ENCODE measurements at regions not wholly inside any gene's neighbourhood (a gene's known extent, or its start where the extent isn't known, plus 50 kb on each side); places are given as distances from the start of the nearest gene placed in this dataset.

DNA sequence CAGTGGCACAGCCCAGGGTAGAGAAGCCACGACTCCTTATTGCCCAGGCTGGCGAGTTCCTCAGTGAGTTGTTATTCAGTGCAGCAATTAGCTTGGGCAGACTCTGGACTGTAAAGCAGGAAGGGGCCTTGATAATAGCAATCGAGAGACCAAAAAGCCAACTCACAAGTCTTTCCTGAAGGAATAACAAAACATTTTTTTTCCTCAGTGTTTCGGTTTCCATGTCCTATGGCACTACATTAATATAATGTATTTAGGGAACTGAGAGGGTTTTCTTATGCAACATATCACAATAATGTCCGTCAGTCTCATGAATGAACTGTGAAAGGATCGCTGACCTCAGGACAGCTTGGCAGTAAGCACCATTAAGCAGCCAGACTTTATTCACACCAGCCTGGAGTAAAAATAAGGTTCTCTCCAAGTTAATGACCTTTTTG lies 248.9 kb upstream of the TBL1XR1 start:
- TF ChIP-seq, protein P1, sequence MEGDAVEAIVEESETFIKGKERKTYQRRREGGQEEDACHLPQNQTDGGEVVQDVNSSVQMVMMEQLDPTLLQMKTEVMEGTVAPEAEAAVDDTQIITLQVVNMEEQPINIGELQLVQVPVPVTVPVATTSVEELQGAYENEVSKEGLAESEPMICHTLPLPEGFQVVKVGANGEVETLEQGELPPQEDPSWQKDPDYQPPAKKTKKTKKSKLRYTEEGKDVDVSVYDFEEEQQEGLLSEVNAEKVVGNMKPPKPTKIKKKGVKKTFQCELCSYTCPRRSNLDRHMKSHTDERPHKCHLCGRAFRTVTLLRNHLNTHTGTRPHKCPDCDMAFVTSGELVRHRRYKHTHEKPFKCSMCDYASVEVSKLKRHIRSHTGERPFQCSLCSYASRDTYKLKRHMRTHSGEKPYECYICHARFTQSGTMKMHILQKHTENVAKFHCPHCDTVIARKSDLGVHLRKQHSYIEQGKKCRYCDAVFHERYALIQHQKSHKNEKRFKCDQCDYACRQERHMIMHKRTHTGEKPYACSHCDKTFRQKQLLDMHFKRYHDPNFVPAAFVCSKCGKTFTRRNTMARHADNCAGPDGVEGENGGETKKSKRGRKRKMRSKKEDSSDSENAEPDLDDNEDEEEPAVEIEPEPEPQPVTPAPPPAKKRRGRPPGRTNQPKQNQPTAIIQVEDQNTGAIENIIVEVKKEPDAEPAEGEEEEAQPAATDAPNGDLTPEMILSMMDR (conservative IDR thresholded peaks at IDR 0.05; ENCODE audit: low read depth, low read length), result no peak
- TF ChIP-seq EZH2 (IDR thresholded peaks at IDR 0.05; ENCODE audit: borderline replicate concordance, low read depth, low read length, poor library complexity, severe bottlenecking), result no peak

Data from A673 (cell line).